IPS-20b (cell line): ENCODE measurements at regions not wholly inside any gene's neighbourhood (a gene's known extent, or its start where the extent isn't known, plus 50 kb on each side); places are given as distances from the start of the nearest gene placed in this dataset.

ENCODE experiments used
- H3K27ac ChIP-seq: one replicate; pipeline ENCODE4 v1.5.1; 2013; ENCODE audit warnings: low read length
- H3K27me3 ChIP-seq: 2 replicates; pipeline ENCODE4 v1.6.1; 2013; ENCODE audit warnings: mild to moderate bottlenecking, low read length, inconsistent platforms; ENCODE audit not compliant: insufficient read depth
- H3K36me3 ChIP-seq: 2 replicates; pipeline ENCODE4 v1.6.1; 2013; ENCODE audit warnings: low read depth, mild to moderate bottlenecking, inconsistent platforms, low read length, moderate library complexity; ENCODE audit not compliant: insufficient read depth
- H3K4me1 ChIP-seq: 2 replicates; pipeline ENCODE4 v1.6.1; 2013; ENCODE audit warnings: mild to moderate bottlenecking, control low read depth, inconsistent platforms, low read length, moderate library complexity; ENCODE audit not compliant: insufficient read depth
- H3K4me3 ChIP-seq: 2 replicates; pipeline ENCODE4 v1.5.1; 2013; ENCODE audit warnings: mild to moderate bottlenecking, low read length, inconsistent platforms
- H3K9ac ChIP-seq: 2 replicates; pipeline ENCODE4 v1.6.1; 2013; ENCODE audit warnings: low read depth, mild to moderate bottlenecking, inconsistent platforms, low read length, moderate library complexity
- H3K9me3 ChIP-seq: 2 replicates; pipeline ENCODE4 v1.6.1; 2013; ENCODE audit warnings: mild to moderate bottlenecking, low read depth, low read length, inconsistent platforms; ENCODE audit not compliant: insufficient read depth

GRCh38 chr2:122163617-122164016 is 408.2 kb downstream of the TSN start:
- Histone ChIP-seq H3K27me3 (no peaks in the 10 kb centered on the region), H3K4me3 (no peak overlapping the region), H3K36me3 (no peaks in the 10 kb centered on the region), H3K27ac (no peak overlapping the region), H3K9ac (no peak overlapping the region), H3K4me1 (no peaks in the 10 kb centered on the region), H3K9me3 (no peaks in the 10 kb centered on the region)

DNA sequence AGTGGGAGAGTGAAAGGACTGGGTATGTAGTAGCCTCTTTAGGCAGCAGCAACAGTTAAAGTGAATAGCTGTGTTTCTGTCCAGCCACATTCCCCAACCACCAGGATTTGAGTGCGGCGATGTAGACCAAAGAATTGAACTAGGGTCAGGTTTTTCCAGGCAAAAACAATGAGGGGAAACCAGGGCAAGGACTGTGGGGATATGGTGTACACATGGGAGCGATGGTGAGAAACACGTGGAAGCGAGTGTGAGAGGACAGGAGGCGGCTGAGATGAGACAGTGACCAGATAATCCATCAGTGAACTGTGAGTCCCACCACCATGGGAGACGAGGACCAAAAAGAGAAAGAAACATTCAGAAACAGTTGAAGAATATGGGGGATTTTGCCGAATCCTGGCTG is 409.5 kb downstream of the TSN start:
- no peak overlapping the region for H3K4me3 ChIP-seq
- H3K36me3 ChIP-seq, result no peaks in the 10 kb centered on the region
- no peaks in the 10 kb centered on the region for H3K27me3 ChIP-seq
- H3K9ac ChIP-seq, result no peak overlapping the region
- no peak overlapping the region for H3K27ac ChIP-seq
- no peaks in the 10 kb centered on the region for H3K4me1 ChIP-seq
- H3K9me3 ChIP-seq, result no peaks in the 10 kb centered on the region

DNA sequence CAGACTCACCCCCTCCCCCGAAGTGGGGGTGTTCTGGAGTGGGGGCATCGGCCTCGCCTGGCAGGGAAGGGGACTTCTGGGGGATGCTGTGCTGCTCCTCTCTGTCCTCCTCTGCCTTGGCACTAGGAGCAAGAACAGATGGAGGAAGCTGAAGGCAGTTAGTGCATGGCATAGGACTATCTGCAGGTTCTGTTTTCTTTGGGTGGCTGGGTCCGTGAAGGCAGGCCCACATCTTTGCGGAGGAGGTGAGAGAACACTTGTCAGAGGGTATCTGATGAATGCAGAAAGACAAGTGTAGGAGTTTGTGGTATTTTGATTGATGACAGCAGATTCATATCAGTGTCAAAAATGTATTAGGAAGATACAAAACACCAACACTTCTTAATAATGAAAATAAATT is 411.4 kb downstream of the TSN start:
- H3K9ac ChIP-seq, result no peak overlapping the region
- no peaks in the 10 kb centered on the region for H3K27me3 ChIP-seq
- no peak overlapping the region for H3K27ac ChIP-seq
- no peaks in the 10 kb centered on the region for H3K36me3 ChIP-seq
- H3K9me3 ChIP-seq, result no peaks in the 10 kb centered on the region
- H3K4me3 ChIP-seq, result no peak overlapping the region
- H3K4me1 ChIP-seq, result no peaks in the 10 kb centered on the region

GRCh38 chr2:122167515-122167914 is 412.1 kb downstream of the TSN start:
- no peaks in the 10 kb centered on the region for H3K27me3 ChIP-seq
- no peak overlapping the region for H3K27ac ChIP-seq
- no peaks in the 10 kb centered on the region for H3K36me3 ChIP-seq
- H3K4me3 ChIP-seq, result no peak overlapping the region
- H3K4me1 ChIP-seq, result no peaks in the 10 kb centered on the region
- no peaks in the 10 kb centered on the region for H3K9me3 ChIP-seq
- H3K9ac ChIP-seq, result no peak overlapping the region

- Histone ChIP-seq H3K4me3 (no peak overlapping the region), H3K9ac (no peak overlapping the region), H3K36me3 (no peaks in the 10 kb centered on the region), H3K27ac (no peak overlapping the region), H3K4me1 (no peaks in the 10 kb centered on the region), H3K27me3 (no peaks in the 10 kb centered on the region), H3K9me3 (no peaks in the 10 kb centered on the region)
Observed at GRCh38 chr2:122168799-122169198, 413.3 kb downstream of the TSN start.

GRCh38 chr2:122172812-122173211 is 417.4 kb downstream of the TSN start:
- Histone ChIP-seq H3K36me3 (no peaks in the 10 kb centered on the region), H3K9ac (no peak overlapping the region), H3K4me1 (no peaks in the 10 kb centered on the region), H3K4me3 (no peak overlapping the region), H3K27ac (no peak overlapping the region), H3K9me3 (no peaks in the 10 kb centered on the region), H3K27me3 (no peaks in the 10 kb centered on the region)

DNA sequence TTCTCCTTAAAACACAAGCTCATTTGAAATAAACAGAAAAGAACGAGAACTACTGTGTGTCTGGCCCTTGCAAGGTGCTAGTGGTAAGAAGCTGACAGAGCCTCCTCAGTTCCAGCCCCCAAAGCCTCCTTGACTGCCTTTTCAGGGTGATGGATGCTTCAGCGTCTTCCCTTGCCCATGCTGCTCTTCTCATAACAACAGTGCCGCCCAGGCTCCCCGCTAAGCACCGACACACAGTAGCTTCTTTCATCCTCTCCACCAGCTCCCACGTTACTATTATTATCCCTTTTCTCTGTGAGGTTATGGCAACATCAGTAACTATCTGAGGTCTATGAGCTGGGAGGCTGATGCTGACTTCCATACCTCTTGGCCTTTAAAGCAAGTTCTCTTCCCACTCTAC is 418.6 kb downstream of the TSN start:
- Histone ChIP-seq H3K9ac (no peak overlapping the region), H3K27ac (no peak overlapping the region), H3K36me3 (no peaks in the 10 kb centered on the region), H3K27me3 (no peaks in the 10 kb centered on the region), H3K9me3 (no peaks in the 10 kb centered on the region), H3K4me3 (no peak overlapping the region), H3K4me1 (no peaks in the 10 kb centered on the region)

DNA sequence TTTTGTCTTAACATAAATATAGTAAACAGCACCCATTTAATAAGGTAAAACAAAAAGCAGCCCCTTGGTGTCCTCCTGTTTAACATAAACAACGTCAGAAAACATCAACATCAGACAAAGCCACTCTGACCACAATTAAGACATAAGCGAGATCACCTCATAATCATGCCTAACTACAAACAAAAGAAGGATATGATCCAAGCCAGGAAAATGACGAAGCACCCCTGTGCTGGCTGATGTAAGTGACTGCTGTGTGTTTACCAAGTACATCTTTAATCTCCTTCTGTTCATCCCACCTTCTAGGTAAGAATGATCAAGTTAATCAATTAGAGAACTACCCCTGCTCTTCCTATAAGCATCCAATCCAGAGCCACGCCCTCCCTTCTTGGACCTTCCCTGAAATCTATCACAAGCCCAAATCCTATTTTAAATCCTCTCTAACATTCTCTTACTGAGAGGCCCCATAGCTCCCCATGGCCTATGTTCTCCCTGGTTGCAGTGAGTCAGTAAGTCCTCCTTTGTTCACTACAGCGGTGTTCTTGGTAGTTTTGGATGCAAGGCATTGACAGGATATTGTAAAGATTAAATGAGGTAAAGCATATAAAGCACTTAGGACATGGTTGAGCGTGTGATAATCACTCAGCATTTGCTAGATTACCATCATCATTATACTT is 424.2 kb downstream of the TSN start:
- peaks cover 6% of the 10 kb centered on the region; the same call in 1 of the 2 replicates for H3K9me3 ChIP-seq
- H3K4me1 ChIP-seq, result no peaks in the 10 kb centered on the region
- H3K27me3 ChIP-seq, result no peaks in the 10 kb centered on the region
- no peak overlapping the region for H3K4me3 ChIP-seq
- H3K9ac ChIP-seq, result no peak overlapping the region
- no peak overlapping the region for H3K27ac ChIP-seq
- no peaks in the 10 kb centered on the region for H3K36me3 ChIP-seq

- Histone ChIP-seq H3K9me3 (peaks cover 6% of the 10 kb centered on the region; the same call in 1 of the 2 replicates), H3K9ac (no peak overlapping the region), H3K27ac (no peak overlapping the region), H3K36me3 (no peaks in the 10 kb centered on the region), H3K27me3 (no peaks in the 10 kb centered on the region), H3K4me1 (no peaks in the 10 kb centered on the region), H3K4me3 (no peak overlapping the region)
Observed at GRCh38 chr2:122180972-122181371, 425.5 kb downstream of the TSN start.

DNA sequence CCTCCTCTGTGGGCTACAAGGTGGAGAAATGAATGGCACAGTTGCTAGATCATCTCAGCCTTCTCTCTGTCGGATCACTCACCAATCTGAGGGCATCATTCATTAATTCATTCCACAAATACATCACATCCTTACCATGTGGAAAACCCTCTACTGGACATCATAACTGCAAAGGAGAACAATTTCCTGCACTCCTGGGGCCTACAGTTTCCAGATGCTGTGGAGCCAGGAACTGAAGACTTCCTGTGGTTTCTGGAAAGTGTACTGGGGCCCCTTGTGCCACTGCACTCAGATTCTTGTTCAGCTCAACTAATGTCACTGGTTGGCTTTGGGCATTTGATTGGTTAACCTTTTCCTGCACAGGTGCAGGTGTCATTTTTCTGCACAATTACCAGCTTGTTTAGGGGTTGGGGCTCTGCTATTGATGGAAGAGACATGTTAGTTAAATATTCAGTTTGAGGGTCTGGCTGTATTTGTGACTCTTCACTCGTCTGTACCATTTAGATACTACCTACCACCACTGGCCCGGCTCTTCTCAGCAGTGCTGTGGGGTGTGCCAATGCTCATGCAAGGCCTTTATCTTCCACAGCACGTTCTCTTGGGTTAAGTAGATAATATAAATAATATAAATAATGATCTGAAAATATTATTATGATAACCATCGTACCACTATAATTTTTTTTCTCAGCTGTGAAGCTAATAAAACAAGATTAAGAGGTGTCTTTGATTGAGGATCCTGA is 427.3 kb downstream of the TSN start:
- Histone ChIP-seq H3K4me1 (no peaks in the 10 kb centered on the region), H3K27ac (no peak overlapping the region), H3K9me3 (peaks cover 6% of the 10 kb centered on the region; the same call in 1 of the 2 replicates), H3K9ac (no peak overlapping the region), H3K36me3 (no peaks in the 10 kb centered on the region), H3K4me3 (no peak overlapping the region), H3K27me3 (no peaks in the 10 kb centered on the region)

GRCh38 chr2:122183890-122184289 is 428.4 kb downstream of the TSN start:
- H3K36me3 ChIP-seq, result no peaks in the 10 kb centered on the region
- H3K4me3 ChIP-seq, result no peak overlapping the region
- no peaks in the 10 kb centered on the region for H3K4me1 ChIP-seq
- H3K9me3 ChIP-seq, result peaks cover 6% of the 10 kb centered on the region; the same call in 1 of the 2 replicates
- no peaks in the 10 kb centered on the region for H3K27me3 ChIP-seq
- no peak overlapping the region for H3K27ac ChIP-seq
- H3K9ac ChIP-seq, result no peak overlapping the region

- H3K4me3 ChIP-seq, result no peak overlapping the region
- H3K4me1 ChIP-seq, result no peaks in the 10 kb centered on the region
- H3K9ac ChIP-seq, result no peak overlapping the region
- H3K27me3 ChIP-seq, result no peaks in the 10 kb centered on the region
- no peaks in the 10 kb centered on the region for H3K9me3 ChIP-seq
- H3K36me3 ChIP-seq, result no peaks in the 10 kb centered on the region
- no peak overlapping the region for H3K27ac ChIP-seq
Observed at GRCh38 chr2:122186761-122187222, 431.3 kb downstream of the TSN start.
